Neuronal stem cell (in vitro differentiated cells): ENCODE measurements at regions not wholly inside any gene's neighbourhood (a gene's known extent, or its start where the extent isn't known, plus 50 kb on each side); places are given as distances from the start of the nearest gene placed in this dataset.

Experiments used
- DNase-seq: peaks from one replicate; pipeline ENCODE4 v3.0.0-alpha.2; 2013; ENCODE audit warnings: low spot score
- H2AFZ ChIP-seq: one replicate; pipeline ENCODE4 v1.6.1; 2013; ENCODE audit warnings: mild to moderate bottlenecking, low read length, inconsistent platforms
- H2AK5ac ChIP-seq: 2 replicates; pipeline ENCODE4 v1.6.1; 2013; ENCODE audit warnings: low read depth, mild to moderate bottlenecking, inconsistent platforms, low read length, moderate library complexity, mixed read lengths
- H2BK120ac ChIP-seq: 2 replicates; pipeline ENCODE4 v1.6.1; 2013; ENCODE audit warnings: low read depth, mild to moderate bottlenecking, inconsistent platforms, low read length, moderate library complexity, mixed read lengths
- H2BK12ac ChIP-seq: one replicate; pipeline ENCODE4 v1.6.1; 2013; ENCODE audit warnings: low read length, inconsistent platforms
- H2BK15ac ChIP-seq: 2 replicates; pipeline ENCODE4 v1.6.1; 2013; ENCODE audit warnings: mild to moderate bottlenecking, low read length, inconsistent platforms, mixed read lengths
- H2BK5ac ChIP-seq: one replicate; pipeline ENCODE4 v1.6.1; 2013; ENCODE audit warnings: inconsistent platforms, mild to moderate bottlenecking, low read length, moderate library complexity
- H3K14ac ChIP-seq: one replicate; pipeline ENCODE4 v1.6.1; 2013; ENCODE audit warnings: low read length, inconsistent platforms
- H3K18ac ChIP-seq: 2 replicates; pipeline ENCODE4 v1.6.1; 2013; ENCODE audit warnings: low read length, inconsistent platforms
- H3K23ac ChIP-seq: 2 replicates; pipeline ENCODE4 v1.6.1; 2013; ENCODE audit warnings: low read depth, mild to moderate bottlenecking, mixed read lengths, low read length, inconsistent platforms; ENCODE audit not compliant: poor library complexity
- H3K27ac ChIP-seq: replicated peaks from 3 replicates; pipeline ENCODE4 v1.5.1; 2013; ENCODE audit warnings: low read length, inconsistent platforms
- H3K27me3 ChIP-seq, 3 experiments: 2 replicates each; pipeline ENCODE4 v1.6.1; 2013; ENCODE audit warnings: low read length in 3 of 3, mild to moderate bottlenecking in 2 of 3, inconsistent platforms in 1 of 3, low read depth in 1 of 3, mixed read lengths in 1 of 3, moderate library complexity in 1 of 3; ENCODE audit not compliant: control insufficient read depth in 3 of 3, insufficient read depth in 3 of 3
- H3K36me3 ChIP-seq, 2 donors: replicated peaks in 1 of 2; 2 replicates each; pipeline ENCODE4 v1.6.1; 2013; ENCODE audit warnings: low read length in 2 of 2; ENCODE audit not compliant: control insufficient read depth in 2 of 2, insufficient read depth in 2 of 2
- H3K4ac ChIP-seq: 2 replicates; pipeline ENCODE4 v1.6.1; 2013; ENCODE audit warnings: inconsistent platforms, mild to moderate bottlenecking, low read length, moderate library complexity
- H3K4me1 ChIP-seq, 2 donors: 1 replicate in 1 of 2; 2 replicates in 1 of 2; pipeline ENCODE4 v1.6.1; 2013; ENCODE audit warnings: low read length in 2 of 2, low read depth in 1 of 2; ENCODE audit not compliant: control insufficient read depth in 2 of 2, insufficient read depth in 1 of 2
- H3K4me2 ChIP-seq: one replicate; pipeline ENCODE4 v1.6.1; 2013; ENCODE audit warnings: mild to moderate bottlenecking, low read length, inconsistent platforms; ENCODE audit not compliant: insufficient read depth, poor library complexity, severe bottlenecking
- H3K4me3 ChIP-seq, 2 donors: 2 replicates each; pipeline ENCODE4 v1.5.1; 2013; ENCODE audit warnings: low read length in 2 of 2, mild to moderate bottlenecking in 2 of 2, inconsistent platforms in 1 of 2, moderate library complexity in 1 of 2
- H3K79me1 ChIP-seq: one replicate; pipeline ENCODE4 v1.6.1; 2013; ENCODE audit warnings: low read depth, mild to moderate bottlenecking, inconsistent platforms, low read length, moderate library complexity
- H3K9ac ChIP-seq: one replicate; pipeline ENCODE4 v1.6.1; 2013; ENCODE audit warnings: mild to moderate bottlenecking, low read depth, low read length, inconsistent platforms; ENCODE audit not compliant: poor library complexity
- H3K9me3 ChIP-seq, 2 donors: replicated peaks in 1 of 2; 2 replicates each; pipeline versions ENCODE3 to v1.6.1; 2013; ENCODE audit warnings: low read length in 2 of 2, mild to moderate bottlenecking in 2 of 2, inconsistent platforms in 1 of 2, low read depth in 1 of 2, mixed read lengths in 1 of 2, moderate library complexity in 1 of 2; ENCODE audit not compliant: control insufficient read depth in 2 of 2, insufficient read depth in 1 of 2
- H4K8ac ChIP-seq: one replicate; pipeline ENCODE4 v1.6.1; 2013; ENCODE audit warnings: low read depth, mild to moderate bottlenecking, inconsistent platforms, low read length, moderate library complexity
- H4K91ac ChIP-seq: one replicate; pipeline ENCODE4 v1.6.1; 2013; ENCODE audit warnings: low read length, low read depth, mild to moderate bottlenecking, inconsistent platforms; ENCODE audit not compliant: poor library complexity
- WGBS, 2 donors: extraction: QIAGEN DNeasy Blood & Tissue Kit; methylation state at CpG; one replicate each; pipeline ENCODE4 v1.1.7; 2013; ENCODE audit warnings: missing lambda C conversion rate in 2 of 2, mixed read lengths in 1 of 2; ENCODE audit not compliant: insufficient read length in 2 of 2, insufficient replicate concordance in 1 of 2; ENCODE audit errors: extremely low coverage in 2 of 2; 5-methylcytosine and 5-hydroxymethylcytosine counted together

- Histone ChIP-seq H3K9ac (no peak overlapping the region), H3K4me1 (peaks cover 2% of the 10 kb centered on the region in 2 donors), H3K18ac (no peak overlapping the region), H2BK5ac (no peak overlapping the region), H2BK12ac (no peak overlapping the region), H2BK15ac (no peak overlapping the region), H3K4me3 (no peak overlapping the region), H3K36me3 (no peaks in the 10 kb centered on the region), H2AFZ (no peak overlapping the region), H2AK5ac (no peak overlapping the region), H3K23ac (no peak overlapping the region), H4K8ac (no peak overlapping the region), H3K4me2 (no peak overlapping the region), H3K79me1 (no peaks in the 10 kb centered on the region), H3K14ac (no peak overlapping the region), H4K91ac (no peak overlapping the region), H3K4ac (no peak overlapping the region), H2BK120ac (no peak overlapping the region), H3K27ac (no peak overlapping the region), H3K27me3 (no peaks in the 10 kb centered on the region), H3K9me3 (no peaks in the 10 kb centered on the region)
- no CpG with 5 or more reads among the region's 4 CpGs for WGBS, 2 donors
- DNase-seq, result no peak
Observed at GRCh38 chr10:4282496-4282895, 497.5 kb upstream of the KLF6 start.

- no peak overlapping the region for H3K14ac ChIP-seq
- H3K18ac ChIP-seq, result no peak overlapping the region
- no peak overlapping the region for H2BK12ac ChIP-seq
- H2AK5ac ChIP-seq, result no peak overlapping the region
- H3K9ac ChIP-seq, result no peak overlapping the region
- no peaks in the 10 kb centered on the region for H3K27me3 ChIP-seq
- H2AFZ ChIP-seq, result no peak overlapping the region
- H2BK5ac ChIP-seq, result no peak overlapping the region
- H3K23ac ChIP-seq, result no peak overlapping the region
- H3K79me1 ChIP-seq, result no peaks in the 10 kb centered on the region
- WGBS, 2 donors, result no CpG with 5 or more reads among the region's 6 CpGs
- no peak overlapping the region for H4K91ac ChIP-seq
- H3K27ac ChIP-seq, result no peak overlapping the region
- no peak overlapping the region for H4K8ac ChIP-seq
- no peak overlapping the region for H3K4me2 ChIP-seq
- H3K4me1 ChIP-seq, result peaks cover 2 to 3% of the 10 kb centered on the region in 2 donors
- DNase-seq, result no peak
- no peak overlapping the region for H3K4ac ChIP-seq
- H2BK120ac ChIP-seq, result no peak overlapping the region
- no peak overlapping the region for H2BK15ac ChIP-seq
- no peak overlapping the region for H3K4me3 ChIP-seq
- no peaks in the 10 kb centered on the region for H3K36me3 ChIP-seq
- H3K9me3 ChIP-seq, result no peaks in the 10 kb centered on the region
Observed at GRCh38 chr10:4281190-4281825, 496.3 kb upstream of the KLF6 start.

- Histone ChIP-seq H3K79me1 (no peaks in the 10 kb centered on the region), H3K18ac (no peak overlapping the region), H2AK5ac (no peak overlapping the region), H2BK120ac (no peak overlapping the region), H3K4ac (no peak overlapping the region), H4K91ac (no peak overlapping the region), H2BK5ac (no peak overlapping the region), H3K14ac (no peak overlapping the region), H2AFZ (no peak overlapping the region), H3K23ac (no peak overlapping the region), H3K27ac (no peak overlapping the region), H2BK12ac (no peak overlapping the region), H4K8ac (no peak overlapping the region), H3K9me3 (no peaks in the 10 kb centered on the region), H3K4me3 (no peak overlapping the region), H3K4me1 (peaks cover 2 to 3% of the 10 kb centered on the region in 2 donors), H3K4me2 (no peak overlapping the region), H2BK15ac (no peak overlapping the region), H3K9ac (no peak overlapping the region), H3K36me3 (no peaks in the 10 kb centered on the region), H3K27me3 (no peaks in the 10 kb centered on the region)
- no peak for DNase-seq
- WGBS, 2 donors, result no CpG with 5 or more reads among the region's 7 CpGs
Observed at GRCh38 chr10:4280461-4281189, 495.6 kb upstream of the KLF6 start.

GRCh38 chr10:4279655-4280054 lies 494.6 kb upstream of the KLF6 start:
- H3K23ac ChIP-seq, result no peak overlapping the region
- H3K4me2 ChIP-seq, result no peak overlapping the region
- H2AK5ac ChIP-seq, result no peak overlapping the region
- no peak for DNase-seq
- H3K9ac ChIP-seq, result no peak overlapping the region
- H3K4me3 ChIP-seq, result no peak overlapping the region
- no peak overlapping the region for H2BK120ac ChIP-seq
- no peak overlapping the region for H2AFZ ChIP-seq
- no peaks in the 10 kb centered on the region for H3K27me3 ChIP-seq
- no peak overlapping the region for H3K4ac ChIP-seq
- H3K9me3 ChIP-seq, result no peaks in the 10 kb centered on the region
- no peaks in the 10 kb centered on the region for H3K79me1 ChIP-seq
- no peak overlapping the region for H3K14ac ChIP-seq
- no peak overlapping the region for H2BK15ac ChIP-seq
- H4K8ac ChIP-seq, result no peak overlapping the region
- no peak overlapping the region for H2BK12ac ChIP-seq
- no peak overlapping the region for H3K27ac ChIP-seq
- no peak overlapping the region for H3K18ac ChIP-seq
- peaks cover 2 to 3% of the 10 kb centered on the region in 2 donors for H3K4me1 ChIP-seq
- H2BK5ac ChIP-seq, result no peak overlapping the region
- WGBS, 2 donors, result no CpG with 5 or more reads among the region's 1 CpG
- H4K91ac ChIP-seq, result no peak overlapping the region
- no peaks in the 10 kb centered on the region for H3K36me3 ChIP-seq
